Transverse colon (tissue), 4 donors: ENCODE measurements at regions not wholly inside any gene's neighbourhood (a gene's known extent, or its start where the extent isn't known, plus 50 kb on each side); places are given as distances from the start of the nearest gene placed in this dataset.

Experiments used
- DNase-seq: peaks from one replicate; pipeline ENCODE4 v3.0.0-alpha.2; 2019
- H3K27ac ChIP-seq, 4 donors: fragments of 200-600 bp; sonication (generic); 2 replicates each; pipeline ENCODE4 v1.5.1; 2016 to 2018; ENCODE audit warnings: inconsistent platforms in 4 of 4
- H3K27me3 ChIP-seq: fragments of 200-600 bp; sonication (generic); 2 replicates; pipeline ENCODE4 v1.5.1; 2017; ENCODE audit warnings: inconsistent platforms
- H3K36me3 ChIP-seq, 4 donors: fragments of 200-600 bp; sonication (generic); 2 replicates each; pipeline ENCODE4 v1.5.1; 2017 to 2019; ENCODE audit warnings: inconsistent platforms in 4 of 4
- H3K4me1 ChIP-seq, 4 donors: fragments of 200-600 bp; sonication (generic); 2 replicates each; pipeline ENCODE4 v1.5.1; 2017 to 2020; ENCODE audit warnings: inconsistent platforms in 4 of 4
- H3K4me3 ChIP-seq, 4 donors: fragments of 200-600 bp; sonication (generic); 1 replicate in 1 of 4; 2 replicates in 3 of 4; pipeline versions ENCODE4 v1.5.1 to v1.6.1; 2017 to 2019; ENCODE audit warnings: inconsistent platforms in 4 of 4
- H3K9me3 ChIP-seq, 2 donors: fragments of 200-600 bp; sonication (generic); 2 replicates each; pipeline ENCODE4 v1.5.1; 2017 to 2019; ENCODE audit warnings: inconsistent platforms in 2 of 2
- CTCF ChIP-seq, 5 experiments: fragments of 200-600 bp in 3 of 5; fragments of 450-650 bp in 2 of 5; sonication (generic) in 3 of 5; IDR thresholded peaks; 1 replicate in 2 of 5; 2 replicates in 3 of 5; pipeline ENCODE4 v1.5.1; 2016 to 2017; ENCODE audit warnings: antibody characterized with exemption in 5 of 5, inconsistent platforms in 3 of 5, mild to moderate bottlenecking in 2 of 5, moderate library complexity in 1 of 5
- EP300 ChIP-seq: sonication (generic); formaldehyde crosslinking; IDR thresholded peaks from one replicate; pipeline ENCODE4 v1.6.1; 2017; ENCODE audit warnings: antibody characterized with exemption, low read depth
- POLR2A ChIP-seq: fragments of 450-650 bp; IDR thresholded peaks from one replicate; pipeline ENCODE4 v1.6.1; 2016; ENCODE audit warnings: antibody characterized with exemption, mild to moderate bottlenecking, moderate library complexity
- POLR2AphosphoS5 ChIP-seq, 3 donors: sonication (generic); formaldehyde crosslinking; IDR thresholded peaks; one replicate each; pipeline ENCODE4 v1.6.1; 2016; ENCODE audit warnings: antibody characterized with exemption in 3 of 3
- WGBS, 2 donors: methylation state at CpG; one replicate each; pipeline ENCODE4 v1.1.5; 2018; ENCODE audit warnings: low coverage in 1 of 2; 5-methylcytosine and 5-hydroxymethylcytosine counted together
- in situ Hi-C, 4 donors: fragments of 200-750 bp; cut with MboI; loops; one replicate each; pipeline versions ENCODE4 v1.15.0 to v1.15.1; 2017; ENCODE audit warnings: low sequenced_read_pairs in 3 of 4, low pct_ligation_motif_present in 1 of 4, low pct_unique_long_range_greater_than_20kb in 1 of 4
- intact Hi-C: fragments of 100-400 bp; cut with DNase I; formaldehyde crosslinking; loops from one replicate; pipeline ENCODE4 v1.15.1; 2023; ENCODE audit warnings: low total_unique reads

- Histone ChIP-seq H3K36me3 (no peaks in the 10 kb centered on the region), H3K27me3 (no peaks in the 10 kb centered on the region), H3K4me3 (no peak overlapping the region), H3K9me3 (peaks cover 5 to 7% of the 10 kb centered on the region in 2 donors), H3K27ac (no peak overlapping the region), H3K4me1 (no peaks in the 10 kb centered on the region)
- 61 to 67% methylated on average over 3 of the region's 3 CpGs for WGBS, 2 donors
- DNase-seq: no peak
- TF ChIP-seq POLR2AphosphoS5 (IDR thresholded peaks at IDR 0.05) (no peak), POLR2A (no peak), CTCF (IDR thresholded peaks at IDR 0.05) (no peak), EP300 (no peak)
- intact Hi-C loops: no loop called here
- in situ Hi-C loops: loop anchor here in 1 of 4 donors (25.0 kb wide), 1 partner anchor 150 kb away; no protein-coding TSS in a partner anchor
These were observed 275.3 kb downstream of the ETS1 start for GRCh38 chr11:128311742-128312719.

- no peaks in the 10 kb centered on the region for H3K36me3 ChIP-seq
- H3K27ac ChIP-seq: no peak overlapping the region
- no peak for DNase-seq
- no peaks in the 10 kb centered on the region for H3K27me3 ChIP-seq
- H3K4me3 ChIP-seq: no peak overlapping the region
- no peak for TF ChIP-seq POLR2A
- TF ChIP-seq EP300: no peak
- TF ChIP-seq CTCF (IDR thresholded peaks at IDR 0.05): no peak
- TF ChIP-seq POLR2AphosphoS5 (IDR thresholded peaks at IDR 0.05): no peak
- no peaks in the 10 kb centered on the region for H3K4me1 ChIP-seq
- WGBS, 2 donors: 80 to 92% methylated on average over 1 to 7 of the region's 7 CpGs
- intact Hi-C loops: no loop called here
- H3K9me3 ChIP-seq: peaks cover 5 to 7% of the 10 kb centered on the region in 2 donors
- in situ Hi-C loops: loop anchor here in 1 of 4 donors (25.0 kb wide), 1 partner anchor 151 kb away; no protein-coding TSS in a partner anchor
These were observed 276.5 kb downstream of the ETS1 start for GRCh38 chr11:128310676-128311445.

- Histone ChIP-seq H3K36me3 (no peaks in the 10 kb centered on the region), H3K4me3 (no peak overlapping the region), H3K27me3 (no peaks in the 10 kb centered on the region), H3K9me3 (peaks cover 3 to 4% of the 10 kb centered on the region in 2 donors), H3K4me1 (peaks cover 0 to 5% (median 0%) of the 10 kb centered on the region in 4 donors), H3K27ac (no peak overlapping the region)
- in situ Hi-C loops: loop anchor here in 1 of 4 donors (25.0 kb wide), 1 partner anchor 152 kb away; no protein-coding TSS in a partner anchor
- DNase-seq: no peak
- WGBS, 2 donors: 87 to 89% methylated on average over 3 of the region's 3 CpGs
- intact Hi-C loops: no loop called here
- TF ChIP-seq CTCF (IDR thresholded peaks at IDR 0.05) (no peak), EP300 (no peak), POLR2A (no peak), POLR2AphosphoS5 (IDR thresholded peaks at IDR 0.05) (no peak)
These were observed 277.4 kb downstream of the ETS1 start for GRCh38 chr11:128310005-128310404.

- Histone ChIP-seq H3K27me3 (no peaks in the 10 kb centered on the region), H3K9me3 (no peaks in the 10 kb centered on the region), H3K4me3 (no peak overlapping the region), H3K4me1 (peaks cover 0 to 5% (median 0%) of the 10 kb centered on the region in 4 donors), H3K27ac (no peak overlapping the region), H3K36me3 (no peaks in the 10 kb centered on the region)
- TF ChIP-seq CTCF (IDR thresholded peaks at IDR 0.05) (no peak), POLR2A (no peak), EP300 (no peak), POLR2AphosphoS5 (IDR thresholded peaks at IDR 0.05) (no peak)
- WGBS, 2 donors: 94 to 95% methylated on average over 3 of the region's 3 CpGs
- DNase-seq: no peak
- in situ Hi-C loops (loop anchor here in 1 of 4 donors (25.0 kb wide), 1 partner anchor 154 kb away; no protein-coding TSS in a partner anchor), intact Hi-C loops (no loop called here)
These were observed 278.6 kb downstream of the ETS1 start for GRCh38 chr11:128308794-128309193.
